GM23338 (cell line): ENCODE measurements at regions not wholly inside any gene's neighbourhood (a gene's known extent, or its start where the extent isn't known, plus 50 kb on each side); places are given as distances from the start of the nearest gene placed in this dataset.

ENCODE experiments used
- CREB1 ChIP-seq: fragments of 250-450 bp; sonication (Bioruptor Pico); IDR thresholded peaks from 2 replicates; pipeline ENCODE4 v1.5.0; 2020; ENCODE audit warnings: low read depth, mild to moderate bottlenecking, moderate library complexity
- CTCF ChIP-seq, 2 experiments: fragments of 200-600 bp in 1 of 2; sonication (generic) in 1 of 2; conservative IDR thresholded peaks; 2 replicates each; pipeline versions ENCODE4 v1.5.1 to v1.6.1; 2016 to 2017; ENCODE audit warnings: antibody characterized with exemption in 2 of 2, low read depth in 2 of 2, mild to moderate bottlenecking in 2 of 2, moderate library complexity in 1 of 2
- ETS1 ChIP-seq: IDR thresholded peaks from 2 replicates; pipeline ENCODE4 v1.6.1; 2016; ENCODE audit warnings: antibody characterized with exemption
- EZH2 ChIP-seq: fragments of 200-600 bp; sonication (generic); IDR thresholded peaks from one replicate; pipeline ENCODE4 v1.8.0; 2017; ENCODE audit warnings: antibody characterized with exemption, mild to moderate bottlenecking, low read depth; ENCODE audit not compliant: unreplicated experiment
- EZH2phosphoT487 ChIP-seq: fragments of 200-600 bp; sonication (generic); IDR thresholded peaks from one replicate; pipeline ENCODE4 v1.8.1; 2018; ENCODE audit warnings: antibody characterized with exemption; ENCODE audit not compliant: unreplicated experiment
- NANOG ChIP-seq: IDR thresholded peaks from 2 replicates; pipeline ENCODE4 v1.6.1; 2016; ENCODE audit warnings: antibody characterized with exemption, borderline replicate concordance
- POLR2AphosphoS5 ChIP-seq: IDR thresholded peaks from 2 replicates; pipeline ENCODE4 v1.6.1; 2016; ENCODE audit warnings: antibody characterized with exemption, low read depth
- REST ChIP-seq: IDR thresholded peaks from one replicate; pipeline ENCODE4 v1.6.1; 2018; ENCODE audit warnings: antibody characterized with exemption; ENCODE audit not compliant: unreplicated experiment
- STAT1 ChIP-seq: IDR thresholded peaks from one replicate; pipeline ENCODE4 v1.6.1; 2016; ENCODE audit warnings: antibody characterized with exemption; ENCODE audit not compliant: unreplicated experiment

- TF ChIP-seq CTCF (conservative IDR thresholded peaks at IDR 0.05; ENCODE audit: low read depth in 2 of 2) (no peak), ETS1 (no peak), STAT1 (no peak), EZH2 (no peak), POLR2AphosphoS5 (no peak), REST (no peak), NANOG (no peak), EZH2phosphoT487 (no peak), CREB1 (CRISPR knock-in tag) (no peak)
These were observed 628.2 kb upstream of the FOXG1 start for GRCh38 chr14:28138341-28138740.
